ENCODE measurements at regions not wholly inside any gene's neighbourhood (a gene's known extent, or its start where the extent isn't known, plus 50 kb on each side); places are given as distances from the start of the nearest gene placed in this dataset.

GRCh38 chr17:20948984-20949777, 93.6 kb downstream of the USP22 start:
- H3K4me1 ChIP-seq (ENCODE audit: control insufficient read depth, extremely low read depth, insufficient read depth, low read length): no peaks in the 10 kb centered on the region
- H3K4me2 ChIP-seq (ENCODE audit: extremely low read depth, insufficient read depth, low read length): no peak overlapping the region
- no peaks in the 10 kb centered on the region for H3K36me3 ChIP-seq (ENCODE audit: control insufficient read depth, insufficient read depth, low read length)
- H4K20me1 ChIP-seq (ENCODE audit: control insufficient read depth, extremely low read depth, insufficient read depth, low read length): no peaks in the 10 kb centered on the region
- H3K27ac ChIP-seq (ENCODE audit: insufficient read depth, low read length): no peak overlapping the region
- H3K9me3 ChIP-seq (ENCODE audit: control insufficient read depth, insufficient read depth, low read depth, low read length): no peaks in the 10 kb centered on the region
- TF ChIP-seq CTCF (conservative IDR thresholded peaks at IDR 0.05 in 1 of 2, IDR thresholded peaks at IDR 0.05 in 1 of 2; ENCODE audit: low read depth in 1 of 2, low read length in 2 of 2) (no peak), EZH2 (IDR thresholded peaks at IDR 0.05; ENCODE audit: low read length, missing control alignments) (no peak)
- H2AFZ ChIP-seq (ENCODE audit: low read length): no peak overlapping the region
- H3K4me3 ChIP-seq (replicated peaks in 1 of 4; ENCODE audit: control extremely low read depth in 1 of 4, insufficient read depth in 1 of 4, low read depth in 3 of 4, low read length in 4 of 4): no peak overlapping the region
- H3K79me2 ChIP-seq (ENCODE audit: control insufficient read depth, insufficient read depth, low read length): no peaks in the 10 kb centered on the region
- DNase-seq (ENCODE audit: low read depth in 2 of 2): no peak
- H3K9ac ChIP-seq (ENCODE audit: insufficient read depth, low read length): no peak overlapping the region
- H3K27me3 ChIP-seq (ENCODE audit: control insufficient read depth, insufficient read depth, low read length): no peaks in the 10 kb centered on the region
